Tibial nerve (tissue), 4 donors: ENCODE measurements at regions not wholly inside any gene's neighbourhood (a gene's known extent, or its start where the extent isn't known, plus 50 kb on each side); places are given as distances from the start of the nearest gene placed in this dataset.
"Not testable (repeated sequence)": the region's sequence is repeated elsewhere in the genome, so short reads cannot be mapped to it uniquely, and the experiment has no call there.

Experiments
- DNase-seq, 2 donors: peaks; one replicate each; pipeline ENCODE4 v3.0.0-alpha.2; 2019; ENCODE audit warnings: low spot score in 2 of 2
- H3K27ac ChIP-seq, 4 donors: fragments of 200-600 bp; sonication (generic) in 3 of 4; one replicate each; pipeline ENCODE4 v1.5.1; 2017 to 2019; ENCODE audit warnings: mild to moderate bottlenecking in 1 of 4
- H3K27me3 ChIP-seq, 2 donors: fragments of 200-600 bp; sonication (generic) in 1 of 2; one replicate each; pipeline versions ENCODE4 v1.5.1 to v1.6.0; 2017 to 2019
- H3K36me3 ChIP-seq, 3 donors: fragments of 200-600 bp; sonication (generic); one replicate each; pipeline ENCODE4 v1.5.1; 2018 to 2019
- H3K4me1 ChIP-seq, 4 donors: fragments of 200-600 bp; sonication (generic) in 3 of 4; one replicate each; pipeline ENCODE4 v1.5.1; 2017 to 2019
- H3K4me3 ChIP-seq, 4 donors: fragments of 200-600 bp; sonication (generic) in 3 of 4; one replicate each; pipeline ENCODE4 v1.5.1; 2017 to 2019; ENCODE audit warnings: mild to moderate bottlenecking in 1 of 4, moderate library complexity in 1 of 4
- H3K9me3 ChIP-seq, 4 donors: fragments of 200-600 bp; sonication (generic) in 3 of 4; one replicate each; pipeline ENCODE4 v1.5.1; 2017 to 2019
- EP300 ChIP-seq, 2 donors: sonication (generic); formaldehyde crosslinking; IDR thresholded peaks; one replicate each; pipeline ENCODE4 v1.6.1; 2017; ENCODE audit warnings: antibody characterized with exemption in 2 of 2, mild to moderate bottlenecking in 1 of 2
- POLR2A ChIP-seq, 2 donors: fragments of 450-650 bp; IDR thresholded peaks; one replicate each; pipeline ENCODE4 v1.6.1; 2017; ENCODE audit warnings: antibody characterized with exemption in 2 of 2, mild to moderate bottlenecking in 2 of 2, moderate library complexity in 2 of 2
- WGBS, 2 donors: methylation state at CpG; one replicate each; pipeline ENCODE4 v1.1.5; 2018; 5-methylcytosine and 5-hydroxymethylcytosine counted together
- TF ChIP-seq, protein P1 (sequence below), 5 experiments: fragments of 200-600 bp in 3 of 5; fragments of 450-650 bp in 2 of 5; sonication (generic) in 3 of 5; IDR thresholded peaks; one replicate each; pipeline ENCODE4 v1.5.1; 2016 to 2019; ENCODE audit warnings: antibody characterized with exemption in 5 of 5, mild to moderate bottlenecking in 3 of 5, moderate library complexity in 2 of 5

DNA sequence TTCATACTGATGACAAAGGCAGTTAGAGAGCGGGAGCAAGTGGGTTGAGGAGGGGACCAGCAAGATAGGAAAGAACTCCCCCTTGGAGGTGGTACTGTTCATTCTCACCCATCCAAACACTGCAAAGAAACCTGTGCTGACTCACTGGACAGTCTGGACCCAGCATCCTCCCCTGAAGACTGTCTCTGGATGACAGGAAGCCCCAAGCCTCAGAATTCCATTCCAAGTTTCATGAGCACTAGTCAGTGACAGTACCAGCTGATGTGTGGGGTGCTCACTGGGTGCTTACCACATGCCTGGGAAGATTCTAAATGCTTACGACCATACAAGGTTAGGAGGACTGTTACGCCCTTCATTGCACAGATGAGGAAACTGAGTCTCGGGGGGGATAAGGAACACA lies 160.9 kb downstream of the IGLL1 start:
- DNase-seq = no peak
- Histone ChIP-seq H3K27ac (no peak overlapping the region), H3K4me1 (no peaks in the 10 kb centered on the region), H3K4me3 (no peak overlapping the region), H3K9me3 (no peaks in the 10 kb centered on the region), H3K27me3 (no peaks in the 10 kb centered on the region), H3K36me3 (no peaks in the 10 kb centered on the region)
- WGBS, 2 donors = 69 to 82% methylated on average over 4 of the region's 4 CpGs
- TF ChIP-seq EP300 (IDR thresholded peaks at IDR 0.05) = no peak
- no peak for TF ChIP-seq POLR2A (IDR thresholded peaks at IDR 0.05)
- TF ChIP-seq, protein P1, sequence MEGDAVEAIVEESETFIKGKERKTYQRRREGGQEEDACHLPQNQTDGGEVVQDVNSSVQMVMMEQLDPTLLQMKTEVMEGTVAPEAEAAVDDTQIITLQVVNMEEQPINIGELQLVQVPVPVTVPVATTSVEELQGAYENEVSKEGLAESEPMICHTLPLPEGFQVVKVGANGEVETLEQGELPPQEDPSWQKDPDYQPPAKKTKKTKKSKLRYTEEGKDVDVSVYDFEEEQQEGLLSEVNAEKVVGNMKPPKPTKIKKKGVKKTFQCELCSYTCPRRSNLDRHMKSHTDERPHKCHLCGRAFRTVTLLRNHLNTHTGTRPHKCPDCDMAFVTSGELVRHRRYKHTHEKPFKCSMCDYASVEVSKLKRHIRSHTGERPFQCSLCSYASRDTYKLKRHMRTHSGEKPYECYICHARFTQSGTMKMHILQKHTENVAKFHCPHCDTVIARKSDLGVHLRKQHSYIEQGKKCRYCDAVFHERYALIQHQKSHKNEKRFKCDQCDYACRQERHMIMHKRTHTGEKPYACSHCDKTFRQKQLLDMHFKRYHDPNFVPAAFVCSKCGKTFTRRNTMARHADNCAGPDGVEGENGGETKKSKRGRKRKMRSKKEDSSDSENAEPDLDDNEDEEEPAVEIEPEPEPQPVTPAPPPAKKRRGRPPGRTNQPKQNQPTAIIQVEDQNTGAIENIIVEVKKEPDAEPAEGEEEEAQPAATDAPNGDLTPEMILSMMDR (IDR thresholded peaks at IDR 0.05) = no peak

DNA sequence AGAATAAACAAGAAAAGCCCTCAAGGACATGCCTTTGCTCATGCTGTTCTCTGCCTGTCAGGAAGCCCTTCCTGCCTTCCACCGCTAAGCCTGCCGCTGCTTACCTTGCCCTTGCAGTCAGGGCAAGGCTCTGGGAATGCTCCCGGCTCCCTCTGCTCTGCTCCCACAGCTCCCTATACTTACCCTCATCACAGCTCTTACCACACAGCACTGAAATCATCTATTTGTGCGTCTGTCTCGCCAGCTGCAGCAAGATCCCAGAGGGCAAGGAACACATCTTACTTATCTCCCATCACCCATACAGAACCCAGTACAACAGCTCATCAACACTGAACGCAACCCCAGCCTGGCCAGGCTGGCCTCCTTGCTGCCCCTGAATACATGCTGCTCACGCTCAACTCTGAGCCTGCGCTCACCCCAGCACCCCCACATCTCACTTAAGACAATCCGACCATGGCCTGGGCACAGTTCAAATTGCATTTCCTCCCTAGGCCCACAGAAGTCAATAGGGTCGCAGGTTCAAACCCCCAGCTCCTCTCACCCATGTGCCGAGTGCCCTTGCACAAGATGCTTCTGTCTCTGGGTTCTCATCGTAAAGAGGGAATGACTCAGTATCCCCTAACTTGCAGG lies 161.8 kb downstream of the IGLL1 start:
- H3K36me3 ChIP-seq = no peaks in the 10 kb centered on the region
- no peaks in the 10 kb centered on the region for H3K27me3 ChIP-seq
- H3K27ac ChIP-seq = no peak overlapping the region
- H3K9me3 ChIP-seq = no peaks in the 10 kb centered on the region
- no peaks in the 10 kb centered on the region for H3K4me1 ChIP-seq
- no peak overlapping the region for H3K4me3 ChIP-seq
- TF ChIP-seq EP300 (IDR thresholded peaks at IDR 0.05) (no peak), POLR2A (IDR thresholded peaks at IDR 0.05) (no peak)
- TF ChIP-seq, protein P1 (IDR thresholded peaks at IDR 0.05) = no peak
- WGBS, 2 donors = 76 to 77% methylated on average over 12 of the region's 12 CpGs
- no peak for DNase-seq

DNA sequence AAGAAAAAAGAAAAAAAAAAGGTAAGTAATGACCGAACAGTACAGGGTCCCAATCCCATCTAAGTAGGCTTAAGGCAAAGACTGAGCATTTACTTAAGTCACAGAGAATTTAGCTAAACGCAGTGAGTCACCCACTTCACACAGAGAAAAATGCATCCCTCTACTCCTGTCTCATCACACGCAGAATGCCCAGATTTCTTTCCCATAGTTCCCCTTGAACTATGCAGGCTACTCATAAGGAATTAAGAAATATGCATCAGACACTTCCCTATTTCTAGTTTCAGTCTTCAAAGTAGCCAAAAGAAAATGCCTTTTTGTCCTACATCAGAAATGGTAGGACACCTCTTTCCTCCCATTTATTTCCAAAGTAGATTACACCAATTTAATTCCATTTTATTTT lies 162.8 kb downstream of the IGLL1 start:
- not testable (repeated sequence) for H3K36me3 ChIP-seq, H3K4me1 ChIP-seq, DNase-seq, H3K4me3 ChIP-seq, H3K27ac ChIP-seq, H3K9me3 ChIP-seq, H3K27me3 ChIP-seq
- 79 to 81% methylated on average over 3 of the region's 3 CpGs for WGBS, 2 donors

DNA sequence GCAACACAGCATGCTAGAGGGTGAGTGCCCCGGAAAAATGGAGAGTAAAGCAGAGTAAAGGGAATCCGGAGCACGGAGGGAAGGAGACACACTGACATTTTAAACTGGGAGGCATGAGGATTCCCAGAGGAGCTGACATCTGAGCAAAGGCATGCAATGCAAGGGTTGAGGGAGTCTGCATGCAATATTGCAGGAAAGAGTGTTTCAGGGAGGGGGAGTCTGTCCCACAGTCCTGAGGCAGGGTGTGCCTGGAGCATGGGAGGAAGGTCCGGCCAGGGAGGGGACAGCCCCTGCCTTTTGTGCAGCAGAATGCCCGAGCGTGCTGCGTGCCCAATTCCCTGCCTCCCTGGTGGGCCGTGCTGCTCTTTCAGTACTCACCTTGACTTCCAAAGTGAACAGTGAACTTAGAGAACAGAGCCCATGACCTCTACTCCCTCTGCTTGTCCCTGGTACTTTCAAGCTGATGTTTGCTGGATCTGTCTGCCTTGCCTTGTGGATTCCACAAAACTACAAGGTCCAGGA lies 163.9 kb downstream of the IGLL1 start:
- H3K9me3 ChIP-seq, DNase-seq, H3K4me3 ChIP-seq, H3K4me1 ChIP-seq, H3K27ac ChIP-seq, H3K27me3 ChIP-seq, H3K36me3 ChIP-seq: not testable (repeated sequence)
- whole genome bisulfite sequencing, 2 donors = 55 to 84% methylated on average over 7 to 8 of the region's 8 CpGs

DNA sequence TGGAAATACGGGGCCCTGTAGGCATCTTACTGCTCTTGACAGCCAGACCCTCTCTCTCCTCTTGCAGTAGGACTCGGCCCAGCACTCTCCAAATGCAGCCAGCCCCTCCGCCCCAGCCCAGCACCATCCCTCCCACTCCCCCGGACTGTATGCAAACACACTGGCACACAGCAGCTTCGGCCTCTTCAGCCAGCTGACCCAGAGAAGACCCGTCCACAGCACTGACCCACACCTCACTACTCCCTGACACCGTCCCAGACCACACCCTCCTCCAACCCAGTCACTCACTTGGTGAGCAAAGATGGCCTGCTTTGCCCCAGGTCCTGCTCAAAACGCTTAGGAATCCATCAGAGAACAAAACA lies 164.6 kb downstream of the IGLL1 start:
- DNase-seq = no peak

DNA sequence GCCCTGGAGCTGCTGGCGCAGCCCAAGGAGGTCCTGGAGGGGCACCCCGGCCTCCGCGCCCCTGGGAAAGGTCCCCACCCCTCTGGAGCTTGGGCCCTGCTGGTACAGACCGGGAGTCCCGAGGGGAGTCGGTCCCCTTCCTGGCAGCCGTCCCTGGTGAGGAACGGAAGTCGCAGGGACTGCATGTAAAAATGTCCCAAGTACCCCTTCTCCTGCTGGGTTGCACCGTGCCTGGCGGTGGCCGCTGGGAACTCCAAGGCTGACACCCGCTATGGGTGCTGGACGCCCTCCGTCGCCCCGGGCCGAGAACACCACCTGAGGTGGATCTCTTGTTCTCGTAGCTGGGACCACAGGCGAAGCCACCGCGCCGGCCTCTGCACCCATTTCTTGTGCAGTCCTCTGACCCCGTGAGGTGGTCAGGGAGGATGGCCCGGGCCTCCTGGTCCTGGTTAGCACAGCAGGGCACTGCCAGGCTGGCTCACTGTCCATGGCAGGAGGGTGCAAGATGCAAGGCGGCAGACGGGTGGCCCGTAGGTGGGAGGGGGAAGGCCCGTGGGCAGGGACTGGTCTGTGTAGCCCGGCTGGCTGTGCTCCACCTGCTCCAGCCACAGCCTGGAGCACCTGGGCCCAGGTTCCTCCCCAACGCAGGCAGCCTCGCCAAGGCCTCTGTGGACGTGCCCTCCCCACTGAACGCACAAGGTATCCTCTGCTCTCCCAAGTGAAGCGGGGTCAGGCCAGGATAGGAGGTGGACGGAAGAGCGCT lies 165.2 kb downstream of the IGLL1 start:
- Histone ChIP-seq H3K27ac (no peak overlapping the region), H3K36me3 (no peaks in the 10 kb centered on the region), H3K4me3 (no peak overlapping the region), H3K4me1 (no peaks in the 10 kb centered on the region), H3K9me3 (no peaks in the 10 kb centered on the region), H3K27me3 (no peaks in the 10 kb centered on the region)
- DNase-seq = no peak
- 87 to 89% methylated on average over 29 to 33 of the region's 38 CpGs for WGBS, 2 donors
- TF ChIP-seq POLR2A (IDR thresholded peaks at IDR 0.05) = no peak
- TF ChIP-seq, protein P1 (IDR thresholded peaks at IDR 0.05) = no peak
- no peak for TF ChIP-seq EP300 (IDR thresholded peaks at IDR 0.05)

More for the DNA sequence above, 164.6 kb downstream of the IGLL1 start:
- Histone ChIP-seq H3K4me1 (no peaks in the 10 kb centered on the region), H3K27ac (no peak overlapping the region), H3K9me3 (no peaks in the 10 kb centered on the region), H3K4me3 (no peak overlapping the region), H3K36me3 (no peaks in the 10 kb centered on the region), H3K27me3 (no peaks in the 10 kb centered on the region)
- TF ChIP-seq, protein P1 (IDR thresholded peaks at IDR 0.05) = no peak
- TF ChIP-seq POLR2A (IDR thresholded peaks at IDR 0.05) (no peak), EP300 (IDR thresholded peaks at IDR 0.05) (no peak)
- WGBS, 2 donors = 45 to 53% methylated on average over 8 of the region's 8 CpGs
